WTC11 (cell line): ENCODE measurements at regions not wholly inside any gene's neighbourhood (a gene's known extent, or its start where the extent isn't known, plus 50 kb on each side); places are given as distances from the start of the nearest gene placed in this dataset.
A peak's percentile ranks its signal among the peaks of the same experiment; 100 is the strongest.

Source experiments
- ATAC-seq: fragments of 200-7000 bp; cut with Tn5 transposase; 2 replicates; pipeline ENCODE4 v1.10.0; 2021; ENCODE audit warnings: mild to moderate bottlenecking, moderate library complexity
- CTCF ChIA-PET: fragments of 300-600 bp; sonication (Branson Sonifier 250); formaldehyde crosslinking; loops from one replicate; lab custom pipeline; 2021; ENCODE audit warnings: antibody characterized with exemption; lab: Charles Lee
- POLR2A ChIA-PET: fragments of 350-600 bp; sonication (Branson Sonifier 250); formaldehyde crosslinking; loops from one replicate; lab custom pipeline; 2021; ENCODE audit warnings: antibody characterized with exemption; lab: Charles Lee
- DNase-seq: peaks from one replicate; pipeline ENCODE4 v3.0.0; 2021; ENCODE audit warnings: low spot score
- H3K27ac Mint-ChIP-seq: 2 replicates; pipeline ENCODE4 v1.8.0; 2021; ENCODE audit warnings: mixed read lengths
- H3K27me3 Mint-ChIP-seq: 2 replicates; pipeline ENCODE4 v1.8.0; 2021; ENCODE audit warnings: low read depth, mild to moderate bottlenecking, moderate library complexity, mixed read lengths
- H3K36me3 Mint-ChIP-seq: 2 replicates; pipeline ENCODE4 v1.8.0; 2021; ENCODE audit warnings: mixed read lengths
- H3K4me1 Mint-ChIP-seq: 2 replicates; pipeline ENCODE4 v1.8.0; 2022; ENCODE audit warnings: mixed read lengths
- H3K4me3 Mint-ChIP-seq: 2 replicates; pipeline ENCODE4 v1.8.0; 2021; ENCODE audit warnings: mild to moderate bottlenecking, moderate library complexity, mixed read lengths
- H3K9me3 Mint-ChIP-seq: 2 replicates; pipeline ENCODE4 v1.8.0; 2021; ENCODE audit warnings: mixed read lengths
- ATF1 ChIP-seq: sonication (generic); formaldehyde crosslinking; IDR thresholded peaks from 2 replicates; pipeline ENCODE4 v1.8.1; 2023; ENCODE audit warnings: mild to moderate bottlenecking, moderate library complexity, missing genetic modification reagents
- ATF2 ChIP-seq: sonication (generic); formaldehyde crosslinking; IDR thresholded peaks from 2 replicates; pipeline ENCODE4 v1.8.1; 2022; ENCODE audit warnings: low read depth, missing genetic modification reagents, borderline replicate concordance
- ATF6 ChIP-seq: sonication (generic); formaldehyde crosslinking; IDR thresholded peaks from 2 replicates; pipeline ENCODE4 v1.8.1; 2023; ENCODE audit warnings: mild to moderate bottlenecking, missing genetic modification reagents
- E2F1 ChIP-seq: sonication (generic); formaldehyde crosslinking; IDR thresholded peaks from 2 replicates; pipeline ENCODE4 v1.8.0; 2022; ENCODE audit warnings: mild to moderate bottlenecking, missing genetic modification reagents
- ESRRA ChIP-seq: sonication (generic); formaldehyde crosslinking; IDR thresholded peaks from 2 replicates; pipeline ENCODE4 v1.8.1; 2022; ENCODE audit warnings: mild to moderate bottlenecking, missing genetic modification reagents, borderline replicate concordance
- GRHL2 ChIP-seq: fragments of 250-450 bp; sonication (Bioruptor Pico); IDR thresholded peaks from 2 replicates; pipeline ENCODE4 v1.8.0; 2022; ENCODE audit warnings: mild to moderate bottlenecking, moderate library complexity; ENCODE audit not compliant: insufficient replicate concordance, severe bottlenecking
- JAZF1 ChIP-seq: fragments of 250-450 bp; sonication (Bioruptor Pico); IDR thresholded peaks from 2 replicates; pipeline ENCODE4 v1.9.0; 2021; ENCODE audit warnings: moderate library complexity, mild to moderate bottlenecking, inconsistent platforms
- MLX ChIP-seq: sonication (generic); formaldehyde crosslinking; IDR thresholded peaks from 2 replicates; pipeline ENCODE4 v1.8.1; 2023; ENCODE audit warnings: mild to moderate bottlenecking, missing genetic modification reagents, moderate library complexity
- NFE2L1 ChIP-seq: sonication (generic); formaldehyde crosslinking; IDR thresholded peaks from 2 replicates; pipeline ENCODE4 v1.8.1; 2023; ENCODE audit warnings: missing genetic modification reagents
- NR3C1 ChIP-seq: sonication (generic); formaldehyde crosslinking; conservative IDR thresholded peaks from 2 replicates; pipeline ENCODE4 v1.8.1; 2023; ENCODE audit warnings: low read depth, mild to moderate bottlenecking, missing genetic modification reagents
- OVOL2 ChIP-seq: fragments of 250-450 bp; sonication (Bioruptor Pico); IDR thresholded peaks from 2 replicates; pipeline ENCODE4 v1.9.0; 2021; ENCODE audit warnings: mild to moderate bottlenecking, borderline replicate concordance
- SOX15 ChIP-seq: fragments of 250-450 bp; sonication (Bioruptor Pico); IDR thresholded peaks from 2 replicates; pipeline ENCODE4 v1.9.0; 2021; ENCODE audit warnings: mild to moderate bottlenecking
- TCF7 ChIP-seq: sonication (generic); formaldehyde crosslinking; IDR thresholded peaks from 2 replicates; pipeline ENCODE4 v1.8.0; 2022; ENCODE audit warnings: mild to moderate bottlenecking, low read depth, missing genetic modification reagents, moderate library complexity
- TEAD4 ChIP-seq: sonication (generic); formaldehyde crosslinking; IDR thresholded peaks from 2 replicates; pipeline ENCODE4 v1.8.0; 2022; ENCODE audit warnings: mild to moderate bottlenecking, missing genetic modification reagents
- USF2 ChIP-seq: sonication (generic); formaldehyde crosslinking; IDR thresholded peaks from 2 replicates; pipeline ENCODE4 v1.8.1; 2023; ENCODE audit warnings: mild to moderate bottlenecking, missing genetic modification reagents, moderate library complexity
- ZNF121 ChIP-seq: sonication (generic); formaldehyde crosslinking; IDR thresholded peaks from 2 replicates; pipeline ENCODE4 v1.8.0; 2023; ENCODE audit warnings: missing genetic modification reagents
- ZNF138 ChIP-seq: sonication (generic); formaldehyde crosslinking; conservative IDR thresholded peaks from 2 replicates; pipeline ENCODE4 v1.8.1; 2022; ENCODE audit warnings: mild to moderate bottlenecking, moderate library complexity, missing genetic modification reagents
- ZNF232 ChIP-seq: sonication (generic); formaldehyde crosslinking; IDR thresholded peaks from 2 replicates; pipeline ENCODE4 v1.8.0; 2022; ENCODE audit warnings: mild to moderate bottlenecking, missing genetic modification reagents
- ZNF317 ChIP-seq: sonication (generic); formaldehyde crosslinking; IDR thresholded peaks from 2 replicates; pipeline ENCODE4 v1.8.1; 2023; ENCODE audit warnings: low read depth, mild to moderate bottlenecking, moderate library complexity, missing genetic modification reagents, borderline replicate concordance
- ZSCAN18 ChIP-seq: fragments of 250-450 bp; sonication (Bioruptor Pico); IDR thresholded peaks from 2 replicates; pipeline ENCODE4 v2.1.2; 2022; ENCODE audit warnings: mild to moderate bottlenecking, moderate library complexity

GRCh38 chr4:77332696-77333270 lies 175.8 kb downstream of the CCNG2 start:
- H3K36me3 Mint-ChIP-seq, result peaks cover 44% of the 10 kb centered on the region
- POLR2A ChIA-PET, result no interaction called here
- peaks cover 86% of the 10 kb centered on the region for H3K9me3 Mint-ChIP-seq
- H3K4me3 Mint-ChIP-seq, result no peak overlapping the region
- TF ChIP-seq OVOL2 (CRISPR knock-in tag) (no peak), MLX (CRISPR knock-in tag) (no peak), ATF1 (CRISPR knock-in tag) (no peak), ATF6 (CRISPR knock-in tag) (no peak), JAZF1 (CRISPR knock-in tag) (no peak), ATF2 (CRISPR knock-in tag) (no peak), ZNF138 (CRISPR knock-in tag) (no peak), NR3C1 (CRISPR knock-in tag) (no peak), NFE2L1 (CRISPR knock-in tag) (no peak), SOX15 (CRISPR knock-in tag) (no peak), GRHL2 (CRISPR knock-in tag) (no peak)
- TF ChIP-seq, all 79 proteins: peak for 0
- Mint-ChIP-seq H3K4me1 (peaks cover 10% of the 10 kb centered on the region), H3K27ac (no peak overlapping the region), H3K27me3 (peaks cover 27% of the 10 kb centered on the region)
- ATAC-seq (peak; percentile 80), DNase-seq (no peak)
- CTCF ChIA-PET, result no interaction called here

- DNase-seq (no peak), ATAC-seq (no peak)
- H3K27me3 Mint-ChIP-seq, result peaks cover 15% of the 10 kb centered on the region
- TF ChIP-seq ZNF232 (CRISPR knock-in tag) (no peak), ZNF121 (CRISPR knock-in tag) (no peak), TCF7 (CRISPR knock-in tag) (no peak), E2F1 (CRISPR knock-in tag) (no peak)
- ChIA-PET CTCF (no interaction called here), POLR2A (no interaction called here)
- H3K36me3 Mint-ChIP-seq, result peaks cover 48% of the 10 kb centered on the region
- no peak overlapping the region for H3K4me3 Mint-ChIP-seq
- H3K9me3 Mint-ChIP-seq, result peaks cover 71% of the 10 kb centered on the region
- H3K27ac Mint-ChIP-seq, result no peak overlapping the region
- no peaks in the 10 kb centered on the region for H3K4me1 Mint-ChIP-seq
Measured at GRCh38 chr4:77336411-77337142, 179.6 kb downstream of the CCNG2 start.

GRCh38 chr4:77342170-77342810 lies 185.3 kb downstream of the CCNG2 start:
- ChIA-PET CTCF (interaction anchor here (1.1 kb wide), 1 partner anchor 16 kb away, joined by 3 read pairs; no protein-coding TSS in a partner anchor), POLR2A (no interaction called here)
- H3K9me3 Mint-ChIP-seq, result peaks cover 44% of the 10 kb centered on the region
- peaks cover 36% of the 10 kb centered on the region for H3K36me3 Mint-ChIP-seq
- no peaks in the 10 kb centered on the region for H3K4me1 Mint-ChIP-seq
- DNase-seq (no peak), ATAC-seq (no peak)
- H3K27ac Mint-ChIP-seq, result no peak overlapping the region
- H3K27me3 Mint-ChIP-seq, result peaks cover 18% of the 10 kb centered on the region
- no peak overlapping the region for H3K4me3 Mint-ChIP-seq
- TF ChIP-seq TEAD4 (CRISPR knock-in tag) (no peak), ZNF317 (CRISPR knock-in tag) (no peak), ZSCAN18 (CRISPR knock-in tag) (no peak), ESRRA (CRISPR knock-in tag) (no peak), USF2 (CRISPR knock-in tag) (no peak), ATF6 (CRISPR knock-in tag) (no peak)
